Fibroblast of the aortic adventitia (primary cell): ENCODE measurements at regions not wholly inside any gene's neighbourhood (a gene's known extent, or its start where the extent isn't known, plus 50 kb on each side); places are given as distances from the start of the nearest gene placed in this dataset.

ENCODE experiments used
- DNase-seq: peaks from one replicate; pipeline ENCODE4 v3.0.0-alpha.2; 2010; ENCODE audit warnings: low read depth
- H3K4me3 ChIP-seq: 2 replicates; pipeline ENCODE4 v1.5.1; 2011; ENCODE audit warnings: low read depth, mild to moderate bottlenecking, control low read depth, low read length, moderate library complexity
- TF ChIP-seq, protein P1 (sequence below): IDR thresholded peaks from 2 replicates; pipeline ENCODE4 v1.5.1; 2011; ENCODE audit warnings: mild to moderate bottlenecking, low read length, control low read depth, inconsistent platforms; ENCODE audit not compliant: insufficient read depth

DNA sequence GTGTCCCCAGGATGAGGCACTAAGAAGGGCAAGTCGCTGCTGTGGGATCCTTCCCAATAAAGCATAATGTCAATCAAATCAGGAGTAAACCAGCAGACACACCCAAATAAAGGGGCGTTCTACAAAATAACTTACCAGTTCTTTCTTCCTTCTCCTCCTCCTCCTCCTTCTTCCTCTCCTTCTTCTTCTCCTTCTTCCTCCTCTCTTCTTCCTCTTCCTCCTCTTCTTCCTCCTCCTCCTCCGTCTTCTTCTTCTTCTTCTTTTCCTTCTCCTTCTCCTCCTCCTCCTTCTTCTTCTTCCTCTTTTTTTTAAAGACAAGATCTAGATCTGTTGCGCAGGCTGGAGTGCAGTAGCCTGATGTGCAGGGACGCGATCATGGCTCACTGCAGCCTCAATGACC lies 225.8 kb downstream of the UQCRFS1 start:
- TF ChIP-seq, protein P1, sequence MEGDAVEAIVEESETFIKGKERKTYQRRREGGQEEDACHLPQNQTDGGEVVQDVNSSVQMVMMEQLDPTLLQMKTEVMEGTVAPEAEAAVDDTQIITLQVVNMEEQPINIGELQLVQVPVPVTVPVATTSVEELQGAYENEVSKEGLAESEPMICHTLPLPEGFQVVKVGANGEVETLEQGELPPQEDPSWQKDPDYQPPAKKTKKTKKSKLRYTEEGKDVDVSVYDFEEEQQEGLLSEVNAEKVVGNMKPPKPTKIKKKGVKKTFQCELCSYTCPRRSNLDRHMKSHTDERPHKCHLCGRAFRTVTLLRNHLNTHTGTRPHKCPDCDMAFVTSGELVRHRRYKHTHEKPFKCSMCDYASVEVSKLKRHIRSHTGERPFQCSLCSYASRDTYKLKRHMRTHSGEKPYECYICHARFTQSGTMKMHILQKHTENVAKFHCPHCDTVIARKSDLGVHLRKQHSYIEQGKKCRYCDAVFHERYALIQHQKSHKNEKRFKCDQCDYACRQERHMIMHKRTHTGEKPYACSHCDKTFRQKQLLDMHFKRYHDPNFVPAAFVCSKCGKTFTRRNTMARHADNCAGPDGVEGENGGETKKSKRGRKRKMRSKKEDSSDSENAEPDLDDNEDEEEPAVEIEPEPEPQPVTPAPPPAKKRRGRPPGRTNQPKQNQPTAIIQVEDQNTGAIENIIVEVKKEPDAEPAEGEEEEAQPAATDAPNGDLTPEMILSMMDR = no peak
- no peak overlapping the region for H3K4me3 ChIP-seq
- no peak for DNase-seq

DNA sequence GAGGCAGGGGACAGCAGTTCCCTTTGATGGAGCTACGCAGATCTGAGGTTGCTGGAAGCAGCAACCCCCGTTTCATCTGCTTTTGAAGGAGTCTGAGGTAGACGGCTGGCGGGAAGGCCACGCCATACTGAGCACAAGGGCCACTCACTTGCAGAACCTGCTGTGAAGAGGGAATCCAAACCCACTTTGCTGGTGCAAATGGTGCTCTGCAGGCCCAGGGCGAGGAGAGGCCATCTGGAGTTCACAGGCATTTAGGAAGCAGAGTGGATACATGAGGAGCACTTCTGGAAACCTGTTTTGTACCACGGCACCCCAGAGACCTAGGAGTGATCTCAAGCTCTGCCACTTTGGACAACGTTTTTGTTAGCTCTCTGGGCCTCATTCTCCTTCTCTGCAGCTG lies 227.8 kb downstream of the UQCRFS1 start:
- H3K4me3 ChIP-seq = no peak overlapping the region
- TF ChIP-seq, protein P1 = no peak
- no peak for DNase-seq

DNA sequence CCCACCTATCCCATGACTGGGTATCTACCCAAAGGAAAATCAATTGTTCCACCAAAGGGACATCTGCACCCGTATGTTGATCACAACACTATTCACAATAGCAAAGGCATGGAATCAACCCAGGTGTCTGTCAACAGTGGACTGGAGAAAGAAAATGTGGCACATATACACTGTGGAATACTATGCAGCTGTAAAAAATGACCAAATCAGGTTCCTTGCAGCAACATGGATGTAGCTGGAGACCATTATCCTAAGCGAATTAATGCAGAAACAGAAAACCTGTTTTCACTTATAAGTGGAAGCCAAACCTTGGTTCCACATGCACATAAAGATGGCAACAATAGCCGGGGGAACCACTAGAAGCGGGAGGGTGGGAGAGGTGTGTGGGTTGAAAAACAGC lies 228.6 kb downstream of the UQCRFS1 start:
- TF ChIP-seq, protein P1 = no peak
- no peak overlapping the region for H3K4me3 ChIP-seq
- no peak for DNase-seq

DNA sequence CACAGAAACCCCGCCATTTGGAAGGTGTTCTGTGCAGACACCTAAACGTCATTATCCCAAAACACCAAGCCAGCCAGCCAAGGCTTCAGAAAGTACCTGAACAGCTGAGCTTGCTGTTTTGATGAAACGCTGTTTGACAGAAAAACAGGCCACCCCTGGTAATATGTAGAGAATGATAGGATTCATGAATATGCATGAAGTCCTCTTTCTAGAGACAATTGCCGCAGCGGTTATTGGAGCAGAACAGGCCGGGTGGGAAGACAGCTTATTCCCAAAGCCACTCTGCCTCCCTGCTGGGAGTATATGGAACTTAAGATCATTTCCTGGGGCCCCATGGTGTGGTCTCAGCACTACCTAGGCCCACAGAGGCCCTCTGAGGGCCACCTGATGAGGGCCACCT lies 229.5 kb downstream of the UQCRFS1 start:
- no peak overlapping the region for H3K4me3 ChIP-seq
- DNase-seq = no peak
- TF ChIP-seq, protein P1 = no peak

DNA sequence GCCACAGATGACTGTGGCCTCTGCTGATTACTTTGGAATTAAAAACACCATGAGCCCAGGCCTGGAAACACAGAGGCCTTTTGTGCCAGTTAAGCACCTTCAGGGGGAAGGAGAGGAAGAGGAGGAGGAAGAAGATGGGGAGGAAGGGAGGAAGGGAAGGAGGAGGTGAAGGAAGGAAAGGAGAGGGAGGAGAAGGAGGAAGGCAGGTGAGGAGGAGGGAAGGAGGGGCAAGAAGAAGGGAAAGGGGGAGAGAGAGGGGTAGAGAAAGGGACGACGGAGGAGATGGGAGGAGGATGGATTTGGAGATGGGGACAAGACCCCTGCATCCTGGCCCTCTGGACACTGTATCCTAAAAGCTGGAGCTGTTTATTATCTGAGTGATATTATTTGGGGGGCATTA lies 231.0 kb downstream of the UQCRFS1 start:
- H3K4me3 ChIP-seq = no peak overlapping the region
- TF ChIP-seq, protein P1 = no peak
- DNase-seq = no peak

DNA sequence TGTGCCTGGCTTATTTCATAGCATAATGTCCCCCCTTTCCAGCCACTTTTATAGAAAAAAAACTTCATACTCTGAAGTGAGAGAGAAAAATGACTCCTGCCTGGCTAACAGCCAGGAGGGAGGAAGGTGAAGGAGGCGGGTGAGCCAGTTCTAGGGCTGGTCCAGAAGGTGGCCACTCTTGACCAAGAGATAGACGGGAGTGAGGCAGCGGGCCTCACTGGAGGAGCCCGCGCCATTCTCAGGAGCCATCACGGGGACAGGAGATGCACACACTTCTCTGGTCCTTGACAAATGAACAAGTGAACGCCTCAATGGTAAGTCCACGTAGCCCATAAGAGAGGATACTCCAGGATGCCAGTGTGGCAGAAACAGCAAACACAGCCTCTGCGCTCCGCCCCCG lies 231.4 kb downstream of the UQCRFS1 start:
- DNase-seq = no peak
- TF ChIP-seq, protein P1 = no peak

DNA sequence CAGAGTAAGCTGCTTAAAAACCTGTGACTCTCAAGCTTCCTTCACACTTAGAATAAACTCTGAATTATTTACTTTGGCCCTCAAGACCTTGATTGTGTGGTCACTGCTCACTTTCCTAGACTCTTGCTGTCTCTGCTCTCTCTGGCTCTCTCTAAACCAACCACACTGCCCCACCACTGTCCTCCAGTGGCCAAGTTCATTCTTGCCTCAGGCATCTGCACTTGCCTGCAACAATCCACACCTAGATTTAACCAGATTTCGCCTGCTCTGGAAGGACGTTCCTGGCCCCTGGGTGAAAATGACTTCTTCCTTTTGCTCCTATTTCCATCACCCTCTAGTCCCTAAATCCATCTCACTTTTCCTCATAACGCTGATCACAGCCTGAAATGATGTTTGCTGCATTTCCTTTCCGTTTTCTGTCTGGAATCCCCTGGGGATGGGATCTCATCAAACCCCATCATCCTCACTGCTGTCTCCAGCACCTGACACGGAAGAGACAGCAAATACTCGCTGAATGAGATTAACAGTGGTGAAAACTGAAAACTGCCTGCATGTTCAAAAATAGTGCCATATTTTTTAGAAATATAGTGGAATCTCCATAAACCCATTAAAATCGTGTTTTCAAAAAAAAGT lies 232.6 kb downstream of the UQCRFS1 start:
- TF ChIP-seq, protein P1 = peak; percentile 97
- no peak overlapping the region for H3K4me3 ChIP-seq
- peak; percentile 81 for DNase-seq

More for the DNA sequence above, 231.4 kb downstream of the UQCRFS1 start:
- H3K4me3 ChIP-seq = no peak overlapping the region
